GM23248 (cell line): ENCODE measurements at regions not wholly inside any gene's neighbourhood (a gene's known extent, or its start where the extent isn't known, plus 50 kb on each side); places are given as distances from the start of the nearest gene placed in this dataset.

Source experiments
- DNase-seq: peaks from one replicate; pipeline ENCODE4 v3.0.0-alpha.2; 2015
- H2AFZ ChIP-seq: fragments of 200-600 bp; sonication (generic); 2 replicates; pipeline ENCODE4 v1.6.1; 2016; ENCODE audit warnings: antibody characterized with exemption
- H3F3A ChIP-seq: fragments of 200-600 bp; sonication (generic); 2 replicates; pipeline ENCODE4 v1.6.1; 2016; ENCODE audit warnings: mild to moderate bottlenecking, antibody characterized with exemption, mixed run types; ENCODE audit not compliant: insufficient read depth
- H3K27ac ChIP-seq: fragments of 200-600 bp; sonication (generic); 2 replicates; pipeline ENCODE4 v1.5.1; 2016; ENCODE audit warnings: mild to moderate bottlenecking
- H3K27me3 ChIP-seq: fragments of 200-600 bp; sonication (generic); replicated peaks from 2 replicates; pipeline ENCODE4 v1.6.1; 2016; ENCODE audit warnings: mild to moderate bottlenecking; ENCODE audit not compliant: insufficient read depth
- H3K36me3 ChIP-seq: fragments of 200-600 bp; sonication (generic); 2 replicates; pipeline ENCODE4 v1.6.1; 2016; ENCODE audit warnings: low read depth, mild to moderate bottlenecking
- H3K4me1 ChIP-seq: fragments of 200-600 bp; sonication (generic); 2 replicates; pipeline ENCODE4 v1.6.1; 2016; ENCODE audit warnings: mild to moderate bottlenecking; ENCODE audit not compliant: insufficient read depth
- H3K4me2 ChIP-seq: fragments of 200-600 bp; sonication (generic); one replicate; pipeline ENCODE4 v1.6.1; 2016; ENCODE audit warnings: mild to moderate bottlenecking; ENCODE audit not compliant: unreplicated experiment
- H3K4me3 ChIP-seq: fragments of 200-600 bp; sonication (generic); 2 replicates; pipeline ENCODE4 v1.5.1; 2016; ENCODE audit warnings: mild to moderate bottlenecking
- H3K79me2 ChIP-seq: fragments of 200-600 bp; sonication (generic); 2 replicates; pipeline ENCODE4 v1.6.1; 2016; ENCODE audit warnings: mild to moderate bottlenecking; ENCODE audit not compliant: insufficient read depth
- H3K9ac ChIP-seq: fragments of 200-600 bp; sonication (generic); 2 replicates; pipeline ENCODE4 v1.6.1; 2016; ENCODE audit warnings: mild to moderate bottlenecking
- H3K9me2 ChIP-seq: fragments of 200-600 bp; sonication (generic); 2 replicates; pipeline ENCODE4 v1.6.1; 2016; ENCODE audit warnings: mixed run types, mild to moderate bottlenecking, moderate library complexity; ENCODE audit not compliant: insufficient read depth
- H3K9me3 ChIP-seq: fragments of 200-600 bp; sonication (generic); one replicate; pipeline ENCODE4 v1.6.1; 2017; ENCODE audit warnings: low read depth
- H4K20me1 ChIP-seq: fragments of 200-600 bp; sonication (generic); 2 replicates; pipeline ENCODE4 v1.6.0; 2016; ENCODE audit not compliant: insufficient read depth
- EZH2 ChIP-seq: fragments of 200-600 bp; sonication (generic); IDR thresholded peaks from 2 replicates; pipeline ENCODE4 v1.6.1; 2018; ENCODE audit warnings: antibody characterized with exemption, mild to moderate bottlenecking; ENCODE audit not compliant: insufficient read depth, poor library complexity, severe bottlenecking
- EZH2phosphoT487 ChIP-seq: fragments of 200-600 bp; sonication (generic); IDR thresholded peaks from 2 replicates; pipeline ENCODE4 v1.6.1; 2018; ENCODE audit warnings: antibody characterized with exemption, moderate library complexity, mild to moderate bottlenecking, low read depth; ENCODE audit not compliant: insufficient read depth
- WGBS, 2 experiments: methylation state at CpG; one replicate each; pipeline ENCODE4 v1.1.6; 2015 to 2017; ENCODE audit warnings: low lambda C conversion rate in 2 of 2, low coverage in 1 of 2; ENCODE audit errors: missing lambda C conversion rate in 2 of 2; 5-methylcytosine and 5-hydroxymethylcytosine counted together
- in situ Hi-C: fragments of 300-500 bp; cut with MboI; formaldehyde crosslinking; loops from 2 replicates; pipeline ENCODE4 v1.15.0; 2020

GRCh38 chr1:83509301-83509781 lies 489.6 kb downstream of the TTLL7 start:
- H3K9ac ChIP-seq = peak overlapping the region; percentile 38; the same call in 1 of the 2 replicates
- no peaks in the 10 kb centered on the region for H3K79me2 ChIP-seq
- peak overlapping the region; percentile 53; the same call in 1 of the 2 replicates for H3K4me3 ChIP-seq
- H3K9me3 ChIP-seq = no peaks in the 10 kb centered on the region
- in situ Hi-C loops = no loop called here
- no peak for TF ChIP-seq EZH2
- no peak for TF ChIP-seq EZH2phosphoT487
- H3K27ac ChIP-seq = peak overlapping the region; percentile 77
- H3K27me3 ChIP-seq = no peaks in the 10 kb centered on the region
- H3F3A ChIP-seq = peaks cover 22% of the 10 kb centered on the region
- H2AFZ ChIP-seq = no peak overlapping the region; the same call in 1 of the 2 replicates
- H3K4me2 ChIP-seq = peak overlapping the region; percentile 90
- WGBS, 2 experiments = 16 to 35% methylated on average over 2 of the region's 2 CpGs
- no peaks in the 10 kb centered on the region for H3K36me3 ChIP-seq
- H4K20me1 ChIP-seq = no peaks in the 10 kb centered on the region
- DNase-seq = peak; percentile 4
- peaks cover 23% of the 10 kb centered on the region for H3K4me1 ChIP-seq
- no peaks in the 10 kb centered on the region for H3K9me2 ChIP-seq

GRCh38 chr1:83508485-83509151 lies 490.3 kb downstream of the TTLL7 start:
- H3K27ac ChIP-seq = peak overlapping the region; percentile 77
- peak; percentile 83 for DNase-seq
- WGBS, 2 experiments = 2% methylated on average over 3 of the region's 3 CpGs

GRCh38 chr1:83505148-83505547 lies 493.8 kb downstream of the TTLL7 start:
- no peaks in the 10 kb centered on the region for H4K20me1 ChIP-seq
- no peaks in the 10 kb centered on the region for H3K27me3 ChIP-seq
- H3K9me3 ChIP-seq = no peaks in the 10 kb centered on the region
- no peak for TF ChIP-seq EZH2phosphoT487
- no peak for TF ChIP-seq EZH2
- H3K36me3 ChIP-seq = no peaks in the 10 kb centered on the region
- H3K27ac ChIP-seq = no peak overlapping the region
- DNase-seq = no peak
- 86 to 100% methylated on average over 1 of the region's 1 CpG for WGBS, 2 experiments
- H2AFZ ChIP-seq = no peak overlapping the region
- H3K9me2 ChIP-seq = no peaks in the 10 kb centered on the region
- H3K4me2 ChIP-seq = no peak overlapping the region
- H3K79me2 ChIP-seq = no peaks in the 10 kb centered on the region
- in situ Hi-C loops = no loop called here
- no peak overlapping the region for H3K9ac ChIP-seq
- no peak overlapping the region for H3K4me3 ChIP-seq
- H3F3A ChIP-seq = peaks cover 22% of the 10 kb centered on the region
- peaks cover 23% of the 10 kb centered on the region for H3K4me1 ChIP-seq

More at GRCh38 chr1:83508485-83509151, 490.3 kb downstream of the TTLL7 start:
- Histone ChIP-seq H3F3A (peaks cover 22% of the 10 kb centered on the region), H3K9me3 (no peaks in the 10 kb centered on the region), H3K79me2 (no peaks in the 10 kb centered on the region), H3K27me3 (no peaks in the 10 kb centered on the region), H3K9ac (peak overlapping the region; percentile 38; the same call in 1 of the 2 replicates), H3K36me3 (no peaks in the 10 kb centered on the region), H3K4me3 (peak overlapping the region; percentile 53), H4K20me1 (no peaks in the 10 kb centered on the region), H3K4me2 (peak overlapping the region; percentile 90), H2AFZ (peak overlapping the region; percentile 75), H3K9me2 (no peaks in the 10 kb centered on the region), H3K4me1 (peaks cover 23% of the 10 kb centered on the region)
- in situ Hi-C loops = no loop called here
- TF ChIP-seq EZH2phosphoT487 (no peak), EZH2 (no peak)

- Histone ChIP-seq H3K4me1 (peaks cover 8% of the 10 kb centered on the region), H3K4me2 (no peak overlapping the region), H3K36me3 (no peaks in the 10 kb centered on the region), H3F3A (peaks cover 8% of the 10 kb centered on the region), H3K9me2 (no peaks in the 10 kb centered on the region), H3K27ac (no peak overlapping the region), H2AFZ (no peak overlapping the region), H4K20me1 (no peaks in the 10 kb centered on the region), H3K9me3 (no peaks in the 10 kb centered on the region), H3K27me3 (no peaks in the 10 kb centered on the region), H3K79me2 (no peaks in the 10 kb centered on the region), H3K4me3 (no peak overlapping the region), H3K9ac (no peak overlapping the region)
- in situ Hi-C loops = no loop called here
- DNase-seq = no peak
- TF ChIP-seq EZH2phosphoT487 (no peak), EZH2 (no peak)
- whole genome bisulfite sequencing, 2 experiments = 16 to 18% methylated on average over 3 of the region's 3 CpGs
These were observed 495.8 kb downstream of the TTLL7 start for GRCh38 chr1:83503153-83503552.
